K562 (cell line): ENCODE measurements at regions not wholly inside any gene's neighbourhood (a gene's known extent, or its start where the extent isn't known, plus 50 kb on each side); places are given as distances from the start of the nearest gene placed in this dataset.

Experiments
- CBX5 ChIP-seq: IDR thresholded peaks from 2 replicates; pipeline ENCODE4 v1.6.1; 2014; ENCODE audit warnings: low read depth, borderline replicate concordance
- CREM ChIP-seq: IDR thresholded peaks from 2 replicates; pipeline ENCODE4 v1.6.1; 2014; ENCODE audit warnings: antibody characterized with exemption, low read depth
- ELF1 ChIP-seq: fragments of 200-800 bp; sonication (Bioruptor generic); IDR thresholded peaks from 2 replicates; pipeline ENCODE4 v1.6.1; 2016; ENCODE audit warnings: missing genetic modification characterization, missing compliant biosample characterization
- FOXJ3 ChIP-seq: sonication (generic); formaldehyde crosslinking; IDR thresholded peaks from 2 replicates; pipeline ENCODE4 v1.4.0; 2020; ENCODE audit warnings: mild to moderate bottlenecking, missing genetic modification reagents
- FOXM1 ChIP-seq, 2 experiments: fragments of 450-650 bp in 1 of 2; sonication (generic) in 1 of 2; formaldehyde crosslinking in 1 of 2; IDR thresholded peaks; 2 replicates each; pipeline versions ENCODE4 v1.6.1 to v1.9.0; 2017 to 2022; ENCODE audit warnings: low read depth in 2 of 2, mild to moderate bottlenecking in 2 of 2, missing genetic modification reagents in 1 of 2, moderate library complexity in 1 of 2
- MAFF ChIP-seq: IDR thresholded peaks from 2 replicates; pipeline ENCODE4 v1.6.1; 2012; ENCODE audit warnings: low read length, improper control_type of control experiment
- MEIS2 ChIP-seq: fragments of 450-650 bp; IDR thresholded peaks from 2 replicates; pipeline ENCODE4 v1.6.1; 2014; ENCODE audit warnings: mild to moderate bottlenecking; ENCODE audit not compliant: partially characterized antibody
- NKRF ChIP-seq: fragments of 450-650 bp; IDR thresholded peaks from 2 replicates; pipeline ENCODE4 v1.6.1; 2016; ENCODE audit warnings: borderline replicate concordance
- NONO ChIP-seq, 2 experiments: fragments of 200-400 bp in 1 of 2; fragments of 450-650 bp in 1 of 2; formaldehyde crosslinking in 1 of 2; IDR thresholded peaks; 2 replicates each; pipeline ENCODE4 v1.6.1; 2017; ENCODE audit warnings: low read depth in 2 of 2, mild to moderate bottlenecking in 2 of 2, moderate library complexity in 2 of 2, low read length in 1 of 2
- NUFIP1 ChIP-seq: fragments of 450-650 bp; IDR thresholded peaks from 2 replicates; pipeline ENCODE4 v1.6.1; 2018; ENCODE audit not compliant: partially characterized antibody
- SAFB2 ChIP-seq: fragments of 200-400 bp; formaldehyde crosslinking; IDR thresholded peaks from 2 replicates; pipeline ENCODE4 v1.6.1; 2018; ENCODE audit warnings: borderline replicate concordance, low read length, low read depth, moderate library complexity; ENCODE audit not compliant: severe bottlenecking
- SAP30 ChIP-seq: fragments of 200-600 bp; sonication (generic); IDR thresholded peaks from 2 replicates; pipeline ENCODE4 v1.6.1; 2012; ENCODE audit warnings: borderline replicate concordance, low read depth, mild to moderate bottlenecking, moderate library complexity, low read length, control low read depth, inconsistent platforms; ENCODE audit not compliant: insufficient read depth, poor library complexity, severe bottlenecking
- TRIM28 ChIP-seq: fragments of 450-650 bp; IDR thresholded peaks from 2 replicates; pipeline ENCODE4 v1.6.1; 2017
- ZNF146 ChIP-seq: IDR thresholded peaks from one replicate; pipeline ENCODE4 v1.6.1; 2018; ENCODE audit warnings: missing compliant biosample characterization; ENCODE audit not compliant: unreplicated experiment
- ZNF436 ChIP-seq: fragments of 250-450, 450-650 bp; sonication (Bioruptor Pico); formaldehyde crosslinking; IDR thresholded peaks from 2 replicates; pipeline ENCODE4 v1.7.0; 2020; ENCODE audit warnings: mild to moderate bottlenecking
- ZNF583 ChIP-seq: fragments of 250-450 bp; sonication (Bioruptor Pico); IDR thresholded peaks from 2 replicates; pipeline ENCODE4 v1.4.0; 2020
- TF ChIP-seq, protein P1 (sequence below): fragments of 250-450 bp; sonication (Bioruptor Pico); IDR thresholded peaks from 2 replicates; pipeline ENCODE4 v1.8.0; 2021; ENCODE audit warnings: mild to moderate bottlenecking, moderate library complexity
- TF ChIP-seq, protein P2 (sequence below): fragments of 450-650 bp; IDR thresholded peaks from 2 replicates; pipeline ENCODE4 v1.6.1; 2016; ENCODE audit warnings: low read depth

- TF ChIP-seq, protein P1, sequence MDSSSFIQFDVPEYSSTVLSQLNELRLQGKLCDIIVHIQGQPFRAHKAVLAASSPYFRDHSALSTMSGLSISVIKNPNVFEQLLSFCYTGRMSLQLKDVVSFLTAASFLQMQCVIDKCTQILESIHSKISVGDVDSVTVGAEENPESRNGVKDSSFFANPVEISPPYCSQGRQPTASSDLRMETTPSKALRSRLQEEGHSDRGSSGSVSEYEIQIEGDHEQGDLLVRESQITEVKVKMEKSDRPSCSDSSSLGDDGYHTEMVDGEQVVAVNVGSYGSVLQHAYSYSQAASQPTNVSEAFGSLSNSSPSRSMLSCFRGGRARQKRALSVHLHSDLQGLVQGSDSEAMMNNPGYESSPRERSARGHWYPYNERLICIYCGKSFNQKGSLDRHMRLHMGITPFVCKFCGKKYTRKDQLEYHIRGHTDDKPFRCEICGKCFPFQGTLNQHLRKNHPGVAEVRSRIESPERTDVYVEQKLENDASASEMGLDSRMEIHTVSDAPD (CRISPR knock-in tag), result no peak
- no peak for TF ChIP-seq ZNF583 (CRISPR knock-in tag)
- no peak for TF ChIP-seq NONO (IDR thresholded peaks at IDR 0.05; ENCODE audit: low read depth in 2 of 2, low read length in 1 of 2)
- TF ChIP-seq FOXM1 (IDR thresholded peaks at IDR 0.05; ENCODE audit: low read depth), result no peak
- TF ChIP-seq FOXM1 (CRISPR knock-in tag; IDR thresholded peaks at IDR 0.05; ENCODE audit: low read depth), result no peak
- no peak for TF ChIP-seq SAFB2
- no peak for TF ChIP-seq SAP30
- no peak for TF ChIP-seq TRIM28
- TF ChIP-seq ZNF436 (CRISPR knock-in tag), result no peak
- no peak for TF ChIP-seq FOXJ3 (CRISPR knock-in tag)
- no peak for TF ChIP-seq ZNF146 (CRISPR knock-in tag)
- TF ChIP-seq CBX5, result no peak
- TF ChIP-seq, protein P2, sequence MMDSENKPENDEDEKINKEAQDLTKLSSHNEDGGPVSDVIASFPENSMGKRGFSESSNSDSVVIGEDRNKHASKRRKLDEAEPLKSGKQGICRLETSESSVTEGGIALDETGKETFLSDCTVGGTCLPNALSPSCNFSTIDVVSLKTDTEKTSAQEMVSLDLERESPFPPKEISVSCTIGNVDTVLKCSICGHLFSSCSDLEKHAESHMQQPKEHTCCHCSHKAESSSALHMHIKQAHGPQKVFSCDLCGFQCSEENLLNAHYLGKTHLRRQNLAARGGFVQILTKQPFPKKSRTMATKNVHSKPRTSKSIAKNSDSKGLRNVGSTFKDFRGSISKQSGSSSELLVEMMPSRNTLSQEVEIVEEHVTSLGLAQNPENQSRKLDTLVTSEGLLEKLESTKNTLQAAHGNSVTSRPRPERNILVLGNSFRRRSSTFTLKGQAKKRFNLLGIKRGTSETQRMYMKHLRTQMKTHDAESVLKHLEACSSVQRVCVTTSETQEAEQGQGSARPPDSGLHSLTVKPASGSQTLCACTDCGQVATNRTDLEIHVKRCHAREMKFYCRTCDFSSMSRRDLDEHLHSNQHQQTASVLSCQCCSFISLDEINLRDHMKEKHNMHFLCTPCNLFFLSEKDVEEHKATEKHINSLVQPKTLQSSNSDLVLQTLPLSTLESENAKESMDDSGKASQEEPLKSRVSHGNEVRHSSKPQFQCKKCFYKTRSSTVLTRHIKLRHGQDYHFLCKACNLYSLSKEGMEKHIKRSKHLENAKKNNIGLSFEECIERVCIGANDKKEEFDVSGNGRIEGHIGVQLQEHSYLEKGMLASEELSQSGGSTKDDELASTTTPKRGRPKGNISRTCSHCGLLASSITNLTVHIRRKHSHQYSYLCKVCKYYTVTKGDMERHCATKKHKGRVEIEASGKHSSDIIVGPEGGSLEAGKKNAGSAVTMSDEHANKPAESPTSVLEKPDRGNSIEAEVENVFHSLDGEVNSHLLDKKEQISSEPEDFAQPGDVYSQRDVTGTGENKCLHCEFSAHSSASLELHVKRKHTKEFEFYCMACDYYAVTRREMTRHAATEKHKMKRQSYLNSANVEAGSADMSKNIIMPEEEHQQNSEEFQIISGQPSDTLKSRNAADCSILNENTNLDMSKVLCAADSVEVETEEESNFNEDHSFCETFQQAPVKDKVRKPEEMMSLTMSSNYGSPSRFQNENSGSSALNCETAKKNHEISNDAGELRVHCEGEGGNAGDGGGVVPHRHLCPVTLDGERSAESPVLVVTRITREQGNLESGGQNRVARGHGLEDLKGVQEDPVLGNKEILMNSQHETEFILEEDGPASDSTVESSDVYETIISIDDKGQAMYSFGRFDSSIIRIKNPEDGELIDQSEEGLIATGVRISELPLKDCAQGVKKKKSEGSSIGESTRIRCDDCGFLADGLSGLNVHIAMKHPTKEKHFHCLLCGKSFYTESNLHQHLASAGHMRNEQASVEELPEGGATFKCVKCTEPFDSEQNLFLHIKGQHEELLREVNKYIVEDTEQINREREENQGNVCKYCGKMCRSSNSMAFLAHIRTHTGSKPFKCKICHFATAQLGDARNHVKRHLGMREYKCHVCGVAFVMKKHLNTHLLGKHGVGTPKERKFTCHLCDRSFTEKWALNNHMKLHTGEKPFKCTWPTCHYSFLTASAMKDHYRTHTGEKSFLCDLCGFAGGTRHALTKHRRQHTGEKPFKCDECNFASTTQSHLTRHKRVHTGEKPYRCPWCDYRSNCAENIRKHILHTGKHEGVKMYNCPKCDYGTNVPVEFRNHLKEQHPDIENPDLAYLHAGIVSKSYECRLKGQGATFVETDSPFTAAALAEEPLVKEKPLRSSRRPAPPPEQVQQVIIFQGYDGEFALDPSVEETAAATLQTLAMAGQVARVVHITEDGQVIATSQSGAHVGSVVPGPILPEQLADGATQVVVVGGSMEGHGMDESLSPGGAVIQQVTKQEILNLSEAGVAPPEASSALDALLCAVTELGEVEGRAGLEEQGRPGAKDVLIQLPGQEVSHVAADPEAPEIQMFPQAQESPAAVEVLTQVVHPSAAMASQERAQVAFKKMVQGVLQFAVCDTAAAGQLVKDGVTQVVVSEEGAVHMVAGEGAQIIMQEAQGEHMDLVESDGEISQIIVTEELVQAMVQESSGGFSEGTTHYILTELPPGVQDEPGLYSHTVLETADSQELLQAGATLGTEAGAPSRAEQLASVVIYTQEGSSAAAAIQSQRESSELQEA, result no peak
- TF ChIP-seq CREM, result peak; percentile 54; the same call in 1 of the 2 replicates
- no peak for TF ChIP-seq MEIS2
- no peak for TF ChIP-seq NUFIP1
- no peak for TF ChIP-seq NKRF
- no peak for TF ChIP-seq MAFF
- peak; percentile 44 for TF ChIP-seq ELF1 (tag)
Observed at GRCh38 chr1:212514056-212514614, 81.4 kb downstream of the NENF start (continued).
